ENCODE measurements at regions not wholly inside any gene's neighbourhood (a gene's known extent, or its start where the extent isn't known, plus 50 kb on each side); places are given as distances from the start of the nearest gene placed in this dataset.

- TF ChIP-seq CTCF (IDR thresholded peaks at IDR 0.05) (no peak), POLR2A (IDR thresholded peaks at IDR 0.05) (no peak), EP300 (IDR thresholded peaks at IDR 0.05) (no peak)
These were observed 73.9 kb upstream of the MXRA5 start for GRCh38 chrX:3420316-3420715.
